HG02870 (cell line): ENCODE measurements at regions not wholly inside any gene's neighbourhood (a gene's known extent, or its start where the extent isn't known, plus 50 kb on each side); places are given as distances from the start of the nearest gene placed in this dataset.

ENCODE experiments used
- ATAC-seq: cut with Tn5 transposase; IDR thresholded peaks from one replicate; pipeline ENCODE4 v1.9.1; 2021; ENCODE audit warnings: mild to moderate bottlenecking, moderate library complexity; ENCODE audit not compliant: unreplicated experiment

GRCh38 chr1:189834813-189835212 lies 642.9 kb downstream of the BRINP3 start:
- ATAC-seq, result no peak

GRCh38 chr1:189847613-189848012 lies 630.1 kb downstream of the BRINP3 start:
- no peak for ATAC-seq

GRCh38 chr1:189851806-189852367 lies 625.8 kb downstream of the BRINP3 start:
- ATAC-seq, result no peak

GRCh38 chr1:189859385-189859977 lies 618.2 kb downstream of the BRINP3 start:
- ATAC-seq, result peak; percentile 61

- ATAC-seq, result no peak
These were observed 611.1 kb downstream of the BRINP3 start for GRCh38 chr1:189866606-189867005.

- no peak for ATAC-seq
These were observed 609.6 kb downstream of the BRINP3 start for GRCh38 chr1:189868021-189868420.

GRCh38 chr1:189874715-189875435 lies 602.8 kb downstream of the BRINP3 start:
- no peak for ATAC-seq

- no peak for ATAC-seq
These were observed 597.5 kb downstream of the BRINP3 start for GRCh38 chr1:189880135-189880534.

GRCh38 chr1:189899686-189900425 lies 577.8 kb downstream of the BRINP3 start:
- no peak for ATAC-seq

- ATAC-seq, result no peak
These were observed 573.2 kb downstream of the BRINP3 start for GRCh38 chr1:189904509-189904908.

- no peak for ATAC-seq
These were observed 569.6 kb downstream of the BRINP3 start for GRCh38 chr1:189908113-189908512.

- ATAC-seq, result no peak
These were observed 556.1 kb downstream of the BRINP3 start for GRCh38 chr1:189921613-189922012.

GRCh38 chr1:189927641-189928040 lies 550.0 kb downstream of the BRINP3 start:
- no peak for ATAC-seq

GRCh38 chr1:189929501-189930099 lies 548.1 kb downstream of the BRINP3 start:
- no peak for ATAC-seq

GRCh38 chr1:189936861-189937260 lies 540.8 kb downstream of the BRINP3 start:
- no peak for ATAC-seq

- ATAC-seq, result no peak
These were observed 537.7 kb downstream of the BRINP3 start for GRCh38 chr1:189939967-189940366.

- ATAC-seq, result no peak
These were observed 535.7 kb downstream of the BRINP3 start for GRCh38 chr1:189941922-189942321.

GRCh38 chr1:189958756-189959155 lies 518.9 kb downstream of the BRINP3 start:
- ATAC-seq, result no peak

- ATAC-seq, result no peak
These were observed 516.9 kb downstream of the BRINP3 start for GRCh38 chr1:189960769-189961168.

GRCh38 chr1:189962181-189962580 lies 515.5 kb downstream of the BRINP3 start:
- ATAC-seq, result no peak
